Mucosa of descending colon (tissue), 3 donors: ENCODE measurements at regions not wholly inside any gene's neighbourhood (a gene's known extent, or its start where the extent isn't known, plus 50 kb on each side); places are given as distances from the start of the nearest gene placed in this dataset.
A peak's percentile ranks its signal among the peaks of the same experiment; 100 is the strongest.

Experiments
- ATAC-seq: fragments of 200-7000 bp; cut with Tn5 transposase; one replicate; pipeline ENCODE4 v1.9.1; 2020; ENCODE audit warnings: mild to moderate bottlenecking, moderate library complexity
- DNase-seq, 3 donors: peaks; one replicate each; pipeline ENCODE4 v3.0.0-alpha.2; 2020
- H3K36me3 ChIP-seq: fragments of 200-600 bp; one replicate; pipeline ENCODE4 v1.8.0; 2021; ENCODE audit warnings: low read depth, mild to moderate bottlenecking
- H3K4me1 ChIP-seq: fragments of 200-600 bp; one replicate; pipeline ENCODE4 v1.8.0; 2021; ENCODE audit warnings: low read depth, mild to moderate bottlenecking
- H3K4me3 ChIP-seq: fragments of 200-600 bp; one replicate; pipeline ENCODE4 v1.8.0; 2021; ENCODE audit warnings: mild to moderate bottlenecking
- H3K9me3 ChIP-seq: fragments of 200-600 bp; one replicate; pipeline ENCODE4 v1.8.0; 2021; ENCODE audit warnings: mild to moderate bottlenecking
- CTCF ChIP-seq: fragments of 200-600 bp; IDR thresholded peaks from one replicate; pipeline ENCODE4 v1.8.0; 2022; ENCODE audit warnings: antibody characterized with exemption, mild to moderate bottlenecking
- intact Hi-C, 2 donors: fragments of 100-400 bp; cut with DNase I in 1 of 2; cut with micrococcal nuclease in 1 of 2; formaldehyde crosslinking; loops; one replicate each; pipeline versions ENCODE4 v1.11.0 to v1.11.1; 2022; cut with DNase I, micrococcal nuclease
- donor health status: DM: no; HTN: no; CAD: no; lungs with moderate emphysema.
- donor health status: DM: no; HTN: no; CAD: no.
- donor health status: DM: no; HTN: yes; CAD: no.

- no peak for TF ChIP-seq CTCF
- intact Hi-C loops = no loop called here
- no peak overlapping the region for H3K4me3 ChIP-seq
- no peak for ATAC-seq
- no peak for DNase-seq
- H3K36me3 ChIP-seq = no peaks in the 10 kb centered on the region
- no peaks in the 10 kb centered on the region for H3K4me1 ChIP-seq
- no peaks in the 10 kb centered on the region for H3K9me3 ChIP-seq
Measured at GRCh38 chr3:137647179-137647578, 116.9 kb upstream of the SOX14 start.

- Histone ChIP-seq H3K36me3 (no peaks in the 10 kb centered on the region), H3K4me1 (no peaks in the 10 kb centered on the region), H3K4me3 (no peak overlapping the region), H3K9me3 (no peaks in the 10 kb centered on the region)
- DNase-seq (no peak), ATAC-seq (no peak)
- TF ChIP-seq CTCF = no peak
- intact Hi-C loops = no loop called here
Measured at GRCh38 chr3:137669519-137670060, 94.5 kb upstream of the SOX14 start.

GRCh38 chr3:137687181-137687879 is 76.8 kb upstream of the SOX14 start:
- no peaks in the 10 kb centered on the region for H3K4me1 ChIP-seq
- no peaks in the 10 kb centered on the region for H3K36me3 ChIP-seq
- DNase-seq = no peak
- no peak overlapping the region for H3K4me3 ChIP-seq
- no peaks in the 10 kb centered on the region for H3K9me3 ChIP-seq
- TF ChIP-seq CTCF = no peak
- intact Hi-C loops = no loop called here
- ATAC-seq = no peak

- ATAC-seq (peak; percentile 43), DNase-seq (peak in 1 of 3 donors; percentile 12)
- Histone ChIP-seq H3K9me3 (no peaks in the 10 kb centered on the region), H3K4me1 (no peaks in the 10 kb centered on the region), H3K36me3 (no peaks in the 10 kb centered on the region), H3K4me3 (no peak overlapping the region)
- intact Hi-C loops = no loop called here
- no peak for TF ChIP-seq CTCF
Measured at GRCh38 chr3:137692803-137693431, 71.2 kb upstream of the SOX14 start.

GRCh38 chr3:137693791-137694190 is 70.3 kb upstream of the SOX14 start:
- no peak for DNase-seq
- no peak for TF ChIP-seq CTCF
- Histone ChIP-seq H3K36me3 (no peaks in the 10 kb centered on the region), H3K4me1 (no peaks in the 10 kb centered on the region), H3K9me3 (no peaks in the 10 kb centered on the region), H3K4me3 (no peak overlapping the region)
- ATAC-seq = no peak
- intact Hi-C loops = no loop called here
